ENCODE measurements at regions not wholly inside any gene's neighbourhood (a gene's known extent, or its start where the extent isn't known, plus 50 kb on each side); places are given as distances from the start of the nearest gene placed in this dataset.

DNA sequence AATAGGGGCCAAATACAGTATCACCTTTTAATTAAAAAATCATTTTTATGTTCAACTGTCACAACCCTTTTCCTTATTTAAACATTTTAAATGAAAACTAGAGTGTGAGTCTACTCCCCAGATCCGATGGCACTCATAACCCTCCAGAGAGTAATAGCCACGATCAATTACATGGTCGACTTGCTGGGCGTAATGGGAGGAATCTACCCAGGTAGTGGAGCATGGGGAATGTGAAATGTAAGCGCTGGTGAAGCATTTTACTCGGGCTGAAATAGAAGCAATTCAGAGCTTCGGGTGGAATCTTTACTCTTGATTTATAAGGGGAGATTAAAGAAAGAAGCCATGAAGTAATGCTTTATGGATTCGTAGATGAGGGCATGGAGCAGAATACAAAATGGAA lies 321.9 kb downstream of the ACTR3B start:
- no peak for TF ChIP-seq POLR2AphosphoS5 (IDR thresholded peaks at IDR 0.05)
- TF ChIP-seq, protein P1, sequence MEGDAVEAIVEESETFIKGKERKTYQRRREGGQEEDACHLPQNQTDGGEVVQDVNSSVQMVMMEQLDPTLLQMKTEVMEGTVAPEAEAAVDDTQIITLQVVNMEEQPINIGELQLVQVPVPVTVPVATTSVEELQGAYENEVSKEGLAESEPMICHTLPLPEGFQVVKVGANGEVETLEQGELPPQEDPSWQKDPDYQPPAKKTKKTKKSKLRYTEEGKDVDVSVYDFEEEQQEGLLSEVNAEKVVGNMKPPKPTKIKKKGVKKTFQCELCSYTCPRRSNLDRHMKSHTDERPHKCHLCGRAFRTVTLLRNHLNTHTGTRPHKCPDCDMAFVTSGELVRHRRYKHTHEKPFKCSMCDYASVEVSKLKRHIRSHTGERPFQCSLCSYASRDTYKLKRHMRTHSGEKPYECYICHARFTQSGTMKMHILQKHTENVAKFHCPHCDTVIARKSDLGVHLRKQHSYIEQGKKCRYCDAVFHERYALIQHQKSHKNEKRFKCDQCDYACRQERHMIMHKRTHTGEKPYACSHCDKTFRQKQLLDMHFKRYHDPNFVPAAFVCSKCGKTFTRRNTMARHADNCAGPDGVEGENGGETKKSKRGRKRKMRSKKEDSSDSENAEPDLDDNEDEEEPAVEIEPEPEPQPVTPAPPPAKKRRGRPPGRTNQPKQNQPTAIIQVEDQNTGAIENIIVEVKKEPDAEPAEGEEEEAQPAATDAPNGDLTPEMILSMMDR (IDR thresholded peaks at IDR 0.05) = no peak
